GM23338 (cell line): ENCODE measurements at regions not wholly inside any gene's neighbourhood (a gene's known extent, or its start where the extent isn't known, plus 50 kb on each side); places are given as distances from the start of the nearest gene placed in this dataset.
"Not testable (repeated sequence)": the region's sequence is repeated elsewhere in the genome, so short reads cannot be mapped to it uniquely, and the experiment has no call there.

Source experiments
- ATAC-seq: fragments of 200-7000 bp; cut with Tn5 transposase; 3 replicates; pipeline ENCODE4 v1.9.1; 2020
- DNase-seq: peaks from one replicate; pipeline ENCODE4 v3.0.0-alpha.2; 2015; ENCODE audit warnings: low spot score
- H2AFZ ChIP-seq: fragments of 200-600 bp; sonication (generic); 2 replicates; pipeline ENCODE4 v1.8.0; 2016; ENCODE audit warnings: antibody characterized with exemption, mild to moderate bottlenecking, moderate library complexity
- H3F3A ChIP-seq: fragments of 200-600 bp; sonication (generic); replicated peaks from 2 replicates; pipeline ENCODE4 v1.8.0; 2017; ENCODE audit warnings: antibody characterized with exemption, mixed run types, low read depth
- H3K27ac ChIP-seq: fragments of 200-600 bp; sonication (generic); 2 replicates; pipeline ENCODE4 v1.6.1; 2016; ENCODE audit warnings: low read depth
- H3K27me3 ChIP-seq: fragments of 200-600 bp; sonication (generic); 2 replicates; pipeline ENCODE4 v1.8.0; 2016; ENCODE audit warnings: mild to moderate bottlenecking, mixed run types, moderate library complexity; ENCODE audit not compliant: insufficient read depth
- H3K36me3 ChIP-seq: fragments of 200-600 bp; sonication (generic); 2 replicates; pipeline ENCODE4 v1.8.0; 2016; ENCODE audit warnings: mild to moderate bottlenecking; ENCODE audit not compliant: insufficient read depth
- H3K4me1 ChIP-seq: fragments of 200-600 bp; sonication (generic); 2 replicates; pipeline ENCODE4 v1.8.0; 2016; ENCODE audit warnings: mild to moderate bottlenecking, moderate library complexity; ENCODE audit not compliant: insufficient read depth
- H3K4me2 ChIP-seq: fragments of 200-600 bp; sonication (generic); 2 replicates; pipeline ENCODE4 v1.7.1; 2017; ENCODE audit warnings: mixed run types
- H3K4me3 ChIP-seq: fragments of 200-600 bp; sonication (generic); 2 replicates; pipeline ENCODE4 v1.6.1; 2016; ENCODE audit warnings: mixed run types
- H3K79me2 ChIP-seq: fragments of 200-600 bp; sonication (generic); replicated peaks from 2 replicates; pipeline ENCODE4 v1.8.0; 2017; ENCODE audit warnings: mild to moderate bottlenecking; ENCODE audit not compliant: insufficient read depth
- H3K9me2 ChIP-seq: fragments of 200-600 bp; sonication (generic); 2 replicates; pipeline ENCODE4 v1.8.0; 2017; ENCODE audit not compliant: insufficient read depth
- H4K20me1 ChIP-seq: fragments of 200-600 bp; sonication (generic); replicated peaks from 2 replicates; pipeline ENCODE4 v1.8.0; 2017; ENCODE audit warnings: mild to moderate bottlenecking; ENCODE audit not compliant: insufficient read depth
- H3K27ac Mint-ChIP-seq: 2 replicates; pipeline ENCODE4 v1.8.0; 2020; ENCODE audit warnings: inconsistent platforms, mild to moderate bottlenecking, moderate library complexity, mixed read lengths
- H3K27me3 Mint-ChIP-seq: 3 replicates; pipeline ENCODE4 v1.8.0; 2022; ENCODE audit warnings: low read depth, mild to moderate bottlenecking, moderate library complexity, mixed read lengths, inconsistent platforms; ENCODE audit not compliant: insufficient read depth, poor library complexity
- H3K36me3 Mint-ChIP-seq: 3 replicates; pipeline ENCODE4 v1.8.0; 2021; ENCODE audit warnings: low read depth, mild to moderate bottlenecking, inconsistent platforms, moderate library complexity, mixed read lengths
- H3K4me1 Mint-ChIP-seq: 3 replicates; pipeline ENCODE4 v1.8.0; 2020; ENCODE audit warnings: mild to moderate bottlenecking, inconsistent platforms, mixed read lengths
- H3K4me3 Mint-ChIP-seq: 3 replicates; pipeline ENCODE4 v1.8.0; 2021; ENCODE audit warnings: moderate library complexity, mild to moderate bottlenecking, inconsistent platforms, mixed read lengths
- H3K9me3 Mint-ChIP-seq: 3 replicates; pipeline ENCODE4 v1.8.0; 2020; ENCODE audit warnings: moderate library complexity, mild to moderate bottlenecking, inconsistent platforms, mixed read lengths
- TF ChIP-seq, protein P1 (sequence below), 2 experiments: fragments of 200-600 bp in 1 of 2; sonication (generic) in 1 of 2; conservative IDR thresholded peaks; 2 replicates each; pipeline versions ENCODE4 v1.5.1 to v1.6.1; 2016 to 2017; ENCODE audit warnings: antibody characterized with exemption in 2 of 2, low read depth in 2 of 2, mild to moderate bottlenecking in 2 of 2, moderate library complexity in 1 of 2

DNA sequence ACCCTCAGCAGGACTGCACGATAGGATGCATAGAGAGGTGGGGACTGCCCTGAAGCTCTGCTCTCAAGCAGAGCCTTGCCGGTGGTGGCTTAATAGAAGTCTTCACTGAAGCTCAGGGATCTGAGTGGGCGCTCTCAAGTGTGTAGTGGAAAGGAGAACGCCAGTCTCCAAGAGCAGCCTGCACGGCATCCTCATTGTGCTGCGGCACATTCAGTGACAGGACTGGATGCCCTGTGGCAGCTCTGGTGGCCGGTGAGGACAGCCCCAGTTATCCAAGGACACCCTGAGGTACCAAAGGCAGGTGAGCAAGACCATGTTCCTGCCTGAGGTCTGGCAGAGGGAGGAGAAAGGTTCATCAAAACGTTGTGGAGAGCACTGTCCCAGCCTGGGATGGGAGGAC is 98.8 kb upstream of the SPATA31A3 start:
- not testable (repeated sequence) for H4K20me1 ChIP-seq, H3F3A ChIP-seq, H3K27me3 Mint-ChIP-seq, H3K4me1 ChIP-seq, H3K36me3 ChIP-seq, H3K9me3 Mint-ChIP-seq, H2AFZ ChIP-seq, H3K79me2 ChIP-seq, H3K4me3 ChIP-seq, H3K4me1 Mint-ChIP-seq, ATAC-seq, H3K27ac ChIP-seq, H3K36me3 Mint-ChIP-seq, H3K27ac Mint-ChIP-seq, DNase-seq, H3K4me3 Mint-ChIP-seq, H3K27me3 ChIP-seq, H3K4me2 ChIP-seq, H3K9me2 ChIP-seq

- H4K20me1 ChIP-seq, ATAC-seq, H3K4me3 ChIP-seq, H3F3A ChIP-seq, H3K27ac ChIP-seq, H2AFZ ChIP-seq, H3K9me2 ChIP-seq, H3K4me1 Mint-ChIP-seq, H3K79me2 ChIP-seq, H3K36me3 ChIP-seq, H3K4me2 ChIP-seq, H3K27me3 ChIP-seq, H3K9me3 Mint-ChIP-seq, H3K4me3 Mint-ChIP-seq, H3K27ac Mint-ChIP-seq, H3K36me3 Mint-ChIP-seq, H3K27me3 Mint-ChIP-seq, H3K4me1 ChIP-seq, DNase-seq: not testable (repeated sequence)
Observed at GRCh38 chr9:67086862-67087261, 94.5 kb upstream of the SPATA31A3 start.

GRCh38 chr9:67066140-67066539 is 73.8 kb upstream of the SPATA31A3 start:
- peak; percentile 76 for ATAC-seq

More at GRCh38 chr9:67066140-67066539, 73.8 kb upstream of the SPATA31A3 start:
- H3K4me3 ChIP-seq, H3K36me3 Mint-ChIP-seq, H2AFZ ChIP-seq, H3F3A ChIP-seq, H3K27me3 Mint-ChIP-seq, H3K79me2 ChIP-seq, H3K27me3 ChIP-seq, H3K4me1 ChIP-seq, H3K36me3 ChIP-seq, H3K27ac Mint-ChIP-seq, H3K4me1 Mint-ChIP-seq, H3K9me3 Mint-ChIP-seq, H3K9me2 ChIP-seq, H4K20me1 ChIP-seq, H3K27ac ChIP-seq, H3K4me3 Mint-ChIP-seq, H3K4me2 ChIP-seq: not testable (repeated sequence)
- TF ChIP-seq, protein P1, sequence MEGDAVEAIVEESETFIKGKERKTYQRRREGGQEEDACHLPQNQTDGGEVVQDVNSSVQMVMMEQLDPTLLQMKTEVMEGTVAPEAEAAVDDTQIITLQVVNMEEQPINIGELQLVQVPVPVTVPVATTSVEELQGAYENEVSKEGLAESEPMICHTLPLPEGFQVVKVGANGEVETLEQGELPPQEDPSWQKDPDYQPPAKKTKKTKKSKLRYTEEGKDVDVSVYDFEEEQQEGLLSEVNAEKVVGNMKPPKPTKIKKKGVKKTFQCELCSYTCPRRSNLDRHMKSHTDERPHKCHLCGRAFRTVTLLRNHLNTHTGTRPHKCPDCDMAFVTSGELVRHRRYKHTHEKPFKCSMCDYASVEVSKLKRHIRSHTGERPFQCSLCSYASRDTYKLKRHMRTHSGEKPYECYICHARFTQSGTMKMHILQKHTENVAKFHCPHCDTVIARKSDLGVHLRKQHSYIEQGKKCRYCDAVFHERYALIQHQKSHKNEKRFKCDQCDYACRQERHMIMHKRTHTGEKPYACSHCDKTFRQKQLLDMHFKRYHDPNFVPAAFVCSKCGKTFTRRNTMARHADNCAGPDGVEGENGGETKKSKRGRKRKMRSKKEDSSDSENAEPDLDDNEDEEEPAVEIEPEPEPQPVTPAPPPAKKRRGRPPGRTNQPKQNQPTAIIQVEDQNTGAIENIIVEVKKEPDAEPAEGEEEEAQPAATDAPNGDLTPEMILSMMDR (conservative IDR thresholded peaks at IDR 0.05; ENCODE audit: low read depth in 2 of 2): peak; percentile 51 to 52
- DNase-seq: peak; percentile 48
